Epithelial cell of proximal tubule (primary cell): ENCODE measurements at regions not wholly inside any gene's neighbourhood (a gene's known extent, or its start where the extent isn't known, plus 50 kb on each side); places are given as distances from the start of the nearest gene placed in this dataset.

ENCODE experiments used
- DNase-seq: peaks from one replicate; pipeline ENCODE4 v3.0.0-alpha.2; 2011; ENCODE audit warnings: low read depth
- H3K4me3 ChIP-seq: 2 replicates; pipeline ENCODE4 v1.5.1; 2011; ENCODE audit warnings: low read depth, mild to moderate bottlenecking, low read length
- TF ChIP-seq, protein P1 (sequence below): conservative IDR thresholded peaks from 2 replicates; pipeline ENCODE4 v1.5.1; 2012; ENCODE audit warnings: low read depth, mild to moderate bottlenecking, low read length

GRCh38 chr6:54440549-54440948 is 132.3 kb downstream of the TINAG start:
- no peak overlapping the region for H3K4me3 ChIP-seq
- TF ChIP-seq, protein P1, sequence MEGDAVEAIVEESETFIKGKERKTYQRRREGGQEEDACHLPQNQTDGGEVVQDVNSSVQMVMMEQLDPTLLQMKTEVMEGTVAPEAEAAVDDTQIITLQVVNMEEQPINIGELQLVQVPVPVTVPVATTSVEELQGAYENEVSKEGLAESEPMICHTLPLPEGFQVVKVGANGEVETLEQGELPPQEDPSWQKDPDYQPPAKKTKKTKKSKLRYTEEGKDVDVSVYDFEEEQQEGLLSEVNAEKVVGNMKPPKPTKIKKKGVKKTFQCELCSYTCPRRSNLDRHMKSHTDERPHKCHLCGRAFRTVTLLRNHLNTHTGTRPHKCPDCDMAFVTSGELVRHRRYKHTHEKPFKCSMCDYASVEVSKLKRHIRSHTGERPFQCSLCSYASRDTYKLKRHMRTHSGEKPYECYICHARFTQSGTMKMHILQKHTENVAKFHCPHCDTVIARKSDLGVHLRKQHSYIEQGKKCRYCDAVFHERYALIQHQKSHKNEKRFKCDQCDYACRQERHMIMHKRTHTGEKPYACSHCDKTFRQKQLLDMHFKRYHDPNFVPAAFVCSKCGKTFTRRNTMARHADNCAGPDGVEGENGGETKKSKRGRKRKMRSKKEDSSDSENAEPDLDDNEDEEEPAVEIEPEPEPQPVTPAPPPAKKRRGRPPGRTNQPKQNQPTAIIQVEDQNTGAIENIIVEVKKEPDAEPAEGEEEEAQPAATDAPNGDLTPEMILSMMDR, result no peak
- DNase-seq, result no peak

- DNase-seq, result no peak
- no peak overlapping the region for H3K4me3 ChIP-seq
- TF ChIP-seq, protein P1, result no peak
These were observed 132.8 kb downstream of the TINAG start for GRCh38 chr6:54441020-54441419.

GRCh38 chr6:54441687-54442248 is 133.5 kb downstream of the TINAG start:
- no peak overlapping the region for H3K4me3 ChIP-seq
- no peak for DNase-seq
- TF ChIP-seq, protein P1, result no peak

GRCh38 chr6:54445207-54445606 is 137.0 kb downstream of the TINAG start:
- DNase-seq, result no peak
- no peak overlapping the region for H3K4me3 ChIP-seq
- TF ChIP-seq, protein P1, result no peak

GRCh38 chr6:54448617-54449016 is 140.4 kb downstream of the TINAG start:
- no peak for DNase-seq
- TF ChIP-seq, protein P1, result no peak
- H3K4me3 ChIP-seq, result no peak overlapping the region

- no peak for DNase-seq
- TF ChIP-seq, protein P1, result no peak
- no peak overlapping the region for H3K4me3 ChIP-seq
These were observed 143.3 kb downstream of the TINAG start for GRCh38 chr6:54451516-54451915.

DNA sequence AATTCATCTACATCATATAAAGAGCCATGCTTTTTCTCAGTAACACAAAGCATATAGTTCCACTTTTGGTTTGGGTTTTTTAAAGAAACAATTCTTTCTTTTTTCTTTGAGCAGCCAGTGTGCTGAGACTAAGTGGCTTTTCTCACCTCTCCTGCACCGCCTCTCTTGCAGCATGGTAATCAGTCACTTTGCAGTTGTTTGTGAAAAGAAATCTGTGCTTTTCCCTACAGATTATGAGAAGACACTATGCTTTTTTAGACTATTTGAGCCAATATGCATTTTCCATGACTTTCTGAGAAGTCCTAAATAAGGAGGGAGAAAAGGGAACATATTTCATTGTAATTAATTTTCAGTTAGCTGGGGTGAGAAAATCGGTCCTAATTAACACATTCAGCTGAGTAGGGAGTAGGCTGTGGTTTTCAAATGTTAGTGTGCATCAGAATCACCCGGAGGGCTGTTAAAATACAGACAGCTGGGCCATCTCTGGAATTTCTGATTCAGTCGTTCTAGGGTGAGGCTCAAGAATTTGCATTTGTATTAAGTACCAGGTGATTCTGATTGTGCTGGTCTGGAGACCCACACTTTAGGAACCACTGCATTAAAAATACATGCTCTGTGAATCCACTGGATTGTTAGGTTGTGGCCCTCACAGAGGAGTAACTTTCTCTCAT is 155.2 kb downstream of the TINAG start:
- DNase-seq, result no peak
- no peak overlapping the region for H3K4me3 ChIP-seq
- TF ChIP-seq, protein P1, result no peak
